GM10248 (cell line): ENCODE measurements at regions not wholly inside any gene's neighbourhood (a gene's known extent, or its start where the extent isn't known, plus 50 kb on each side); places are given as distances from the start of the nearest gene placed in this dataset.

Experiments
- CTCF ChIA-PET: fragments of 300-600 bp; sonication (Branson Sonifier 250); formaldehyde crosslinking; extraction: SDS; loops from one replicate; lab custom pipeline; 2021; ENCODE audit warnings: antibody characterized with exemption; lab: Yijun Ruan, JAX
- POLR2A ChIA-PET: fragments of 350-650 bp; sonication (Branson Sonifier 250); formaldehyde crosslinking; extraction: SDS; loops from one replicate; lab custom pipeline; 2020; ENCODE audit warnings: antibody characterized with exemption; lab: Yijun Ruan, JAX
- DNase-seq: peaks from one replicate; pipeline ENCODE4 v3.0.0; 2012; ENCODE audit errors: extremely low spot score
- TF ChIP-seq, protein P1 (sequence below): IDR thresholded peaks from 2 replicates; pipeline ENCODE4 v1.5.1; 2012; ENCODE audit warnings: mild to moderate bottlenecking, low read depth; ENCODE audit errors: extremely low read depth, missing control alignments, control extremely low read depth

DNA sequence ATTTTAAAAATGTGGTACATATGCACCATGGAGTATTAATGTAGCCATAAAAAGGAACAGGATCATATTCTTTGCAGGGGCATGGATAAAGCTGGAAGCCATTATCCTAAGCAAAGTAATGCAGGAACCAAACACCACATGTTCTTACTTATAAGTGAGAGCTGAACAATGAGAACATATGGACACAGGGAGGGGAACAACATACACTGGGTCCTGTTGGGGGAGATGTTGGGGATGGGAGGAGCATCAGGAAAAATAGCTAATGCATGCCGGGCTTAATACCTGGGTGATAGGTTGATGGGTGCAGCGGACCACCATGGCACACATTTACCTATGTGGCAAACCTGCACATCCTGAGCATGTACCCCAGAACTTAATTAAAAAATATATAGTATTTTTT, 352.5 kb upstream of the KAZN start:
- ChIA-PET CTCF (no interaction called here), POLR2A (no interaction called here)
- TF ChIP-seq, protein P1, sequence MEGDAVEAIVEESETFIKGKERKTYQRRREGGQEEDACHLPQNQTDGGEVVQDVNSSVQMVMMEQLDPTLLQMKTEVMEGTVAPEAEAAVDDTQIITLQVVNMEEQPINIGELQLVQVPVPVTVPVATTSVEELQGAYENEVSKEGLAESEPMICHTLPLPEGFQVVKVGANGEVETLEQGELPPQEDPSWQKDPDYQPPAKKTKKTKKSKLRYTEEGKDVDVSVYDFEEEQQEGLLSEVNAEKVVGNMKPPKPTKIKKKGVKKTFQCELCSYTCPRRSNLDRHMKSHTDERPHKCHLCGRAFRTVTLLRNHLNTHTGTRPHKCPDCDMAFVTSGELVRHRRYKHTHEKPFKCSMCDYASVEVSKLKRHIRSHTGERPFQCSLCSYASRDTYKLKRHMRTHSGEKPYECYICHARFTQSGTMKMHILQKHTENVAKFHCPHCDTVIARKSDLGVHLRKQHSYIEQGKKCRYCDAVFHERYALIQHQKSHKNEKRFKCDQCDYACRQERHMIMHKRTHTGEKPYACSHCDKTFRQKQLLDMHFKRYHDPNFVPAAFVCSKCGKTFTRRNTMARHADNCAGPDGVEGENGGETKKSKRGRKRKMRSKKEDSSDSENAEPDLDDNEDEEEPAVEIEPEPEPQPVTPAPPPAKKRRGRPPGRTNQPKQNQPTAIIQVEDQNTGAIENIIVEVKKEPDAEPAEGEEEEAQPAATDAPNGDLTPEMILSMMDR, result no peak
- DNase-seq, result no peak

DNA sequence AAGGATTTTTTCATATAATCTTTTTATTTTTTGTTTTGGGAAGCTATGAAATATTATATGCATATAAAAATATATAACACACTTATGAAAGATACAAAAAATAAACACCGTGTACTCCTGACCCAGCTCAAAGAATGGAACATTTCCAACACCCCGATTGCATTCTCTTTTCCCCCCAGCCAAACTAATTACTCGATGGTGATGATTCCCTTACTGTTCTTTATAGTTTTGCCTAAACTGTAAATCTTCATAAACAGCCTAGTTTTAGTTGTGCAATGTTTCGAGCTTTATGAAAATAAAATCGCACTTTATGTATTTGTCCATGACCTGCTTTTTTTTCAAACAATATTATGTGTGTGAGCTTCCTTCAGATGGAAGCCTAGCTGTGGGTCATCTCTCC, 352.0 kb upstream of the KAZN start:
- DNase-seq, result no peak
- CTCF ChIA-PET, result interaction anchor here (1.2 kb wide), 1 partner anchor 16 kb away, joined by 3 read pairs; no protein-coding TSS in a partner anchor
- POLR2A ChIA-PET, result no interaction called here
- TF ChIP-seq, protein P1, result no peak

DNA sequence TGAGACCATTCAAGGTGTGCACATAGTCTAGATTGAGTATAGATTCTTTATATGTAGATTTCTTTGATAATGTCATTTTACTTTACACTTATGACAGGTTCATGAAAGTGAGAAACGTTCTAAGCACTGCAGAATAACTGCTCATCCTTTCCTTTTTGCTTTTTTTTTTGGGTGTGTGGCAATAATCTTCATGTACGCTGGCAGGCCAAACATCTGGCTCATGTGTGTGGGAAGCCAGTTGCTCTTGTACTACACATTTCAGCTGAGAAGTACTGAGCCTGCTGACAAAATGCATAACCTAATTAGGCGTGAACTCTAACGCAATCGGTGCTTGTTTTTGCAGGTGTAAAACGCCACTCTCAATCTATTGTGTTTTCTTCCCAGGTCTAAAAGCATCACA, 350.8 kb upstream of the KAZN start:
- POLR2A ChIA-PET, result no interaction called here
- TF ChIP-seq, protein P1, result no peak
- DNase-seq, result no peak
- CTCF ChIA-PET, result no interaction called here

DNA sequence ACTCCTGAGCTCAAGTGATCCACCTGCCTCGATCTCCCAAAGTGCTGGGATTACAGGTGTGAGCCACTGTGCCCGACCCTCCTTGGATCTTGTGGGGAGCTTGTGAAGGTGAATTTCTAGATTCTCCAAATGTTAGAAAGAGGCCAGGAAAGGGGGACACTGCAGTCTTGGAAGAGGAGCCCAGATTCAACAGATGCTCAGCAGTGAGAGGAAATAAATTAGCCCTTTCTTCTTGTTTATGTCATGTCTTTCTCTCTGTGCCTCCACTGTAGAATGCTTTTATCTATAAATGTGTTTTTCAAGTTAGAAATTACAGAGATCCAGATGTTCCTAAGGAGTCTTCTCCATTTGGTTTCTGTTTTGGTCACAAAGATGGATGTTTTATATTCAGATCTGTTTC, 346.6 kb upstream of the KAZN start:
- TF ChIP-seq, protein P1, result no peak
- ChIA-PET CTCF (interaction anchor here (1.1 to 1.4 kb wide), 2 partner anchors 11 to 34 kb away, joined by 3 read pairs; no protein-coding TSS in a partner anchor), POLR2A (no interaction called here)
- DNase-seq, result no peak

DNA sequence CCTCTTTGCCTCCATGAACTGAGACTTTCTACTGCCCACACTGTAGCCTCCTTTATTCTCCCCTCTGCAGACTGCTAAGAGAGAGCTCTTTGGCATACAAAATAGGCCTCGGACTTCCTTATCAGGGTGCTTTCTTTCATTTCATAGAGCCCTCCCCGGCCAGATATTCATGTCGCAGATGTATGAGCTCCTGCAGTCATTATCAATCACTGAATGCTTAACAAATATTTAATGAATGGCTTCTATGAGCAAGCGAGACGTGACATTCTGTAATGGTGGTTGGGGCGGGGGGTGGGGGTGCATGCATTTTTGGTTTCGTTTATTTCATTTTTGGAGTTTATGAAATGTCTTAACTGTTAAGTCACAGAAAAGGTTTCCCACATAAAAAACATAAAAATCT, 344.8 kb upstream of the KAZN start:
- DNase-seq, result no peak
- TF ChIP-seq, protein P1, result no peak
- CTCF ChIA-PET, result interaction anchor here (1.4 kb wide), 1 partner anchor 13 kb away, joined by 4 read pairs; no protein-coding TSS in a partner anchor
- POLR2A ChIA-PET, result no interaction called here

DNA sequence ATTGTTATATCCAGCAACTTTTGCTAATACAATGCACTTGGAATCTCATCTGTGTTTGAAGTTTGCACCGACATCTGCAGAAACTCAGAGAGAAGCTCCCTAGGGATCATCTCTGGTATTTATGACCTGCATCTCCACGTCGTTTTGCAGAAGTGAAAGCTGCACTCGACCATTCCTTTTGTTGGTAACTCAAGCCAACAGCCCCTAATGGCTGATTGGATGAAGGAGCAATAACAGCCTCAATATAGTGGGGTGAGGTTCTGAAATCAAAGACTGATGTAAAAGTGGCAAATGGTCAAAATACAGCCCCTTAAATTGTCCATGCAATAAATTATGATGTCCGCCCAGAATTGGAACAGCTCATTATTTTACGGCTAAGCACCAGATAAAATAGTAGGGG, 344.2 kb upstream of the KAZN start:
- DNase-seq, result no peak
- TF ChIP-seq, protein P1, result no peak
- ChIA-PET POLR2A (no interaction called here), CTCF (interaction anchor here (1.4 kb wide), 1 partner anchor 14 kb away, joined by 4 read pairs; no protein-coding TSS in a partner anchor)

DNA sequence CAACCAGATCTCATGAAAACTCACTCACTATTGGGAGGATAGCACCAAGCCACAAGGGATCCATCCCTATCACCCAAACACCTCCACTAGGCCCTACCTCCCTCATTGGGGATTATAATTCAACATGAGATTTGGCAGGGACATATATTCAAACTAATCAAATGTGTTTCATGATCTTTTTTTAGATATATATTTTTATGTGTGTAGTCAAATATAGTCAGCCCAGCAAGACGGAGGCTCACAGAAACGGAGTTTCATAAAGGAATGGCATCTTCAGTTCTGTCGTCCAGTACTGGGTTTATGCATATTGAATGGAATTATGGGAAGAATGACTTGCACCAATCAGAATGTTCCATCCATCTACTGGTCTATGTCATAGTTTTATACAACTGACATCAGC, 343.3 kb upstream of the KAZN start:
- CTCF ChIA-PET, result no interaction called here

More for the DNA sequence above, 343.3 kb upstream of the KAZN start:
- DNase-seq, result no peak
- TF ChIP-seq, protein P1, result no peak
- POLR2A ChIA-PET, result no interaction called here
